ENCODE measurements at regions not wholly inside any gene's neighbourhood (a gene's known extent, or its start where the extent isn't known, plus 50 kb on each side); places are given as distances from the start of the nearest gene placed in this dataset.

DNA sequence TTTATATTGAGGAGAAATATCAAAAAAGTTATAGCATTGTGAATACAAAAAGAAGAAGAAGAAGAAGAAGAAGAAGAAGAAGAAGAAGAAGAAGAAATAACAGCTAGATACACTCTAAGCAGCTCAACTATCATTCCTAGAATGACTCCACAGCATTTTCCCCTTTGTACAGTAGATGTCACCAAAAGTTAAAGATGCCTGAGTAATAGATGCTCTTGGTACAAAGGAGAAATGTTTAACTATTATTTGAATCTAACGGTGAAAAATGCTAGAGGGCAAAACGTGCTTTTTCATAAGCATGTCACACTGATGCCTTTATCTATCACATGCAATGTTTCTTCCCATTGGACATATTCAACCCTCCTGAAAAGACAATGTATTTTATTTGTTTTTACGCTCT, 178.4 kb upstream of the GPRIN3 start:
- H3K36me3 ChIP-seq (ENCODE audit: low read depth): no peaks in the 10 kb centered on the region
- no peaks in the 10 kb centered on the region for H4K20me1 ChIP-seq (ENCODE audit: insufficient read depth)
- no peak overlapping the region for H2AFZ ChIP-seq
- H3F3A ChIP-seq (ENCODE audit: insufficient read depth, low read depth): no peaks in the 10 kb centered on the region
- intact Hi-C loops (cut with micrococcal nuclease; ENCODE audit: unreplicated experiment): loop anchor here (5.0 to 10.0 kb wide), 3 partner anchors 169 to 809 kb away; no protein-coding TSS in a partner anchor
- BruUV-seq (replicated peaks): no TSS peak
- H3K79me2 ChIP-seq (ENCODE audit: low read depth): no peaks in the 10 kb centered on the region
- no peak overlapping the region for H3K4me3 ChIP-seq
- no peak for DNase-seq
- no peak overlapping the region for H3K4me2 ChIP-seq
- TF ChIP-seq EZH2 (IDR thresholded peaks at IDR 0.05; ENCODE audit: low read depth): no peak
- TF ChIP-seq, protein P1, sequence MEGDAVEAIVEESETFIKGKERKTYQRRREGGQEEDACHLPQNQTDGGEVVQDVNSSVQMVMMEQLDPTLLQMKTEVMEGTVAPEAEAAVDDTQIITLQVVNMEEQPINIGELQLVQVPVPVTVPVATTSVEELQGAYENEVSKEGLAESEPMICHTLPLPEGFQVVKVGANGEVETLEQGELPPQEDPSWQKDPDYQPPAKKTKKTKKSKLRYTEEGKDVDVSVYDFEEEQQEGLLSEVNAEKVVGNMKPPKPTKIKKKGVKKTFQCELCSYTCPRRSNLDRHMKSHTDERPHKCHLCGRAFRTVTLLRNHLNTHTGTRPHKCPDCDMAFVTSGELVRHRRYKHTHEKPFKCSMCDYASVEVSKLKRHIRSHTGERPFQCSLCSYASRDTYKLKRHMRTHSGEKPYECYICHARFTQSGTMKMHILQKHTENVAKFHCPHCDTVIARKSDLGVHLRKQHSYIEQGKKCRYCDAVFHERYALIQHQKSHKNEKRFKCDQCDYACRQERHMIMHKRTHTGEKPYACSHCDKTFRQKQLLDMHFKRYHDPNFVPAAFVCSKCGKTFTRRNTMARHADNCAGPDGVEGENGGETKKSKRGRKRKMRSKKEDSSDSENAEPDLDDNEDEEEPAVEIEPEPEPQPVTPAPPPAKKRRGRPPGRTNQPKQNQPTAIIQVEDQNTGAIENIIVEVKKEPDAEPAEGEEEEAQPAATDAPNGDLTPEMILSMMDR (conservative IDR thresholded peaks at IDR 0.05): no peak; the same call in 1 of the 2 replicates
- H3K27me3 ChIP-seq (ENCODE audit: insufficient read depth, low read depth): no peaks in the 10 kb centered on the region
- H3K9me2 ChIP-seq (ENCODE audit: insufficient read depth): no peaks in the 10 kb centered on the region
- POLR2A ChIA-PET (ENCODE audit: unreplicated experiment): interaction anchor here (0.7 kb wide), 1 partner anchor 130 kb away, joined by 4 read pairs; no protein-coding TSS in a partner anchor
- H3K9me3 ChIP-seq (ENCODE audit: insufficient read depth, low read depth): no peaks in the 10 kb centered on the region
- CTCF ChIA-PET: no interaction called here
- no peak overlapping the region for H3K27ac ChIP-seq
- no peaks in the 10 kb centered on the region for H3K4me1 ChIP-seq (replicated peaks; ENCODE audit: insufficient read depth)

GRCh38 chr4:89483833-89484232, 176.2 kb upstream of the GPRIN3 start:
- Histone ChIP-seq H2AFZ (no peak overlapping the region), H3K27me3 (ENCODE audit: insufficient read depth, low read depth) (no peaks in the 10 kb centered on the region), H3K9me2 (ENCODE audit: insufficient read depth) (no peaks in the 10 kb centered on the region), H3K79me2 (ENCODE audit: low read depth) (no peaks in the 10 kb centered on the region), H3F3A (ENCODE audit: insufficient read depth, low read depth) (no peaks in the 10 kb centered on the region), H3K4me2 (no peak overlapping the region), H3K4me1 (replicated peaks; ENCODE audit: insufficient read depth) (no peaks in the 10 kb centered on the region), H3K4me3 (no peak overlapping the region), H3K9me3 (ENCODE audit: insufficient read depth, low read depth) (no peaks in the 10 kb centered on the region), H3K27ac (no peak overlapping the region), H3K36me3 (ENCODE audit: low read depth) (no peaks in the 10 kb centered on the region), H4K20me1 (ENCODE audit: insufficient read depth) (no peaks in the 10 kb centered on the region)
- CTCF ChIA-PET: no interaction called here
- no peak for DNase-seq
- BruUV-seq (replicated peaks): no TSS peak
- no peak for TF ChIP-seq EZH2 (IDR thresholded peaks at IDR 0.05; ENCODE audit: low read depth)
- TF ChIP-seq, protein P1 (conservative IDR thresholded peaks at IDR 0.05): no peak
- intact Hi-C loops (cut with micrococcal nuclease; ENCODE audit: unreplicated experiment): loop anchor here (10.0 kb wide), 2 partner anchors 171 to 811 kb away; no protein-coding TSS in a partner anchor
- POLR2A ChIA-PET (ENCODE audit: unreplicated experiment): no interaction called here

DNA sequence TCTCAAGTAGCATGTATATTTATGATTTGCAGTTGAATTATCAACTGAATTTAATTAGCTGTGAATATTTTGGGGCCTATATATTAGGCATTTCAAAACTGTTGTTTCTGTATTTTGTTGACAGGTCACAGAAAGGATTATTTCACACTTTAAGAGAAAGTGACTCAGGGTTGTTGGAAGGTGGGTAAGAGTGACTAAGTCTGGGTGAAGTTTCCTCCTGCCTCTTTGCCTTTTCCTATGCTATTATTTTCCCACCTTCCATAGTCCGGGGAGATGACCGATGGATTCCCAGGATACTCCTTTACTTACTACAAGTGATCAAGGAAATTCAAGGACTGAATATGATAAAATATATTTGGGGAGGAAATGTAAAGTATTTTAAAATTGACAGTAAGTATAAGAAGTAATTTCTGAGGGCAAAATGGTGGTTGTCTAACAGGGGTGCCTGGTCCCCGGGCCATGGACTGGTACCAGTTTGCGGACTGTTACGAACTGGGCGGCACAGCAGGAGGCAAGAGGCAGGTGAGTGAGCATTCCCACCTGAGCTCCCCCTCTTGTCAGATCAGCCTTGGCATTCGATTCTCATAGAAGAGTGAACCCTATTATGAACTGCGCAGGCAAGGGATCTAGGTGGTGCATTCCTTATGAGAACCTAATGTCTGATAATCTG, 175.5 kb upstream of the GPRIN3 start:
- no peak overlapping the region for H3K27ac ChIP-seq
- no peaks in the 10 kb centered on the region for H3K27me3 ChIP-seq (ENCODE audit: insufficient read depth, low read depth)
- no peak for TF ChIP-seq EZH2 (IDR thresholded peaks at IDR 0.05; ENCODE audit: low read depth)
- TF ChIP-seq, protein P1 (conservative IDR thresholded peaks at IDR 0.05): no peak
- ChIA-PET POLR2A (ENCODE audit: unreplicated experiment) (no interaction called here), CTCF (no interaction called here)
- no peaks in the 10 kb centered on the region for H3K9me2 ChIP-seq (ENCODE audit: insufficient read depth)
- no peaks in the 10 kb centered on the region for H3F3A ChIP-seq (ENCODE audit: insufficient read depth, low read depth)
- H3K36me3 ChIP-seq (ENCODE audit: low read depth): no peaks in the 10 kb centered on the region
- H3K4me1 ChIP-seq (replicated peaks; ENCODE audit: insufficient read depth): no peaks in the 10 kb centered on the region
- intact Hi-C loops (cut with micrococcal nuclease; ENCODE audit: unreplicated experiment): loop anchor here (10.0 kb wide), 2 partner anchors 172 to 812 kb away; no protein-coding TSS in a partner anchor
- no peaks in the 10 kb centered on the region for H3K79me2 ChIP-seq (ENCODE audit: low read depth)
- no peaks in the 10 kb centered on the region for H3K9me3 ChIP-seq (ENCODE audit: insufficient read depth, low read depth)
- BruUV-seq (replicated peaks): no TSS peak
- H3K4me2 ChIP-seq: no peak overlapping the region
- no peak for DNase-seq
- H4K20me1 ChIP-seq (ENCODE audit: insufficient read depth): no peaks in the 10 kb centered on the region
- no peak overlapping the region for H2AFZ ChIP-seq
- H3K4me3 ChIP-seq: no peak overlapping the region
